ENCODE measurements at regions not wholly inside any gene's neighbourhood (a gene's known extent, or its start where the extent isn't known, plus 50 kb on each side); places are given as distances from the start of the nearest gene placed in this dataset.

DNA sequence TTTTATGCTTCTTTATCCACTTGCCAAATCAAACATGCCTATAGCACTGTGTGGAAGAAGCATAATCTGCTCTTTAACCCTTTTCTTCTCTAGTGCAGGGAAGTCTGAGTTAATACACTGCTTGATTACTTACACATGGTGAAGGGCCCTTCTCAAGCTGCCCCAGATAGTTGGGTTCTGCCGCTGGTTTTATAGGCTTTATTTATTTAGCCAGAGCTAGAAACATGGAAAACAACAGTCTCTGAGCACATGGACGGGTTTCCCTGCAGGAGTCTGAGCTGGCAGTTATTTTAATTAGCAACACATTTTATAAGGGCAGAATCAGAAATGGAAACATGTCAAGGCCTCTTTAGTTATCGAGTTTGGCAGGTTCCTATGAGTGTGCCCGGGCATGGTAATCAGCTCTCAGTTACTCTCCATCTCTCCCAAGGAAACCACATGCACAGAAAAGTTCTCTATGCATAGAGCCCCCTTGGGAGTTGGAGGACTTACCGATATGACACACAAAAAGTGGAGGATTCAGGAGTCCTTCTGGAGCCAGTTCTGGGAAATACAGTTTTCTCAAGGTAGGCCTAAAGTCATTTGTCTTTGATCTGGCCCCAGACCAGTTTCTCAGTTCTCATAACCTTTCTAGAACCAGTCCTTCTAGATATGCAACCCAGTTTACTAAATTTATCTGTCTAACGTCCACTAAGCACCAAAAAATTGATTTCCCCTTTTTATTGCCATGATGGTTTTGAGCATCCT, 564.8 kb downstream of the ACTL7B start:
- BruUV-seq (replicated peaks) = no TSS peak
- POLR2A ChIA-PET = interaction anchor here (0.6 kb wide), 1 partner anchor 801 kb away, joined by 5 read pairs; the partner anchor contains the start of gene KLF4
- H3K4me3 ChIP-seq (ENCODE audit: low read depth, low read length) = no peak overlapping the region

DNA sequence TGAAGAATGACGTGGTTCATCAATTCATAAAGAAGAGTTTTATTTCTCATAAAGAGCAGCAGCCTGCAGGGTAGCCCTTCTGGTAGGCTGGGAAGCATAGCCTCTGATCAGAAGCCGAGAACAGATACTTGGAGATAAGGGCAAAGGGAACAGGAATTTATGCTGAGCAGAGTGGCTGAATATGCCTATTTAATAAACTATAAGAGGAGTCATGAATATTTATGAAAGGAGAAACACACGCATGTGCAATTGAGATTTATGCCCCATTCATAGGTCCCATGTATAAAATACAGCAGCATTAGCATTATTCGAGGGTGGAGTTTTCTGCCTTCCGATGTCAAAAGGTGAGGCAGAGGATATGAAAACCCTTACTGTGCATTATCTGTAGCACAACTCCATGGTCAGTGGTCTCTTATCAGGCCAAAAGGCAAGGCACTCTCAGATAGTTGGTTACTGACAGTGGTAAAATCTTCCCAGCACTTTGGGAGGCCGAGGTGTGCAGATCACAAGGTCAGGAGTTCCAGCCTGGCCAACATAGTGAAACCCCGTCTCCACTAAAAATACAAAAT, 569.1 kb downstream of the ACTL7B start:
- no peaks in the 10 kb centered on the region for H3K36me3 ChIP-seq (ENCODE audit: control insufficient read depth, insufficient read depth, low read length)
- H3K9me3 ChIP-seq = no peaks in the 10 kb centered on the region
- H3K27me3 ChIP-seq (replicated peaks; ENCODE audit: control insufficient read depth, insufficient read depth, low read length) = no peaks in the 10 kb centered on the region
- no peak overlapping the region for H3K27ac Mint-ChIP-seq (ENCODE audit: unreplicated experiment)
- no TSS peak for BruUV-seq (replicated peaks)
- no peak overlapping the region for H3K4me3 ChIP-seq (ENCODE audit: low read depth, low read length)
- H3K27me3 Mint-ChIP-seq (ENCODE audit: insufficient read depth, unreplicated experiment) = no peaks in the 10 kb centered on the region
- POLR2A ChIA-PET = no interaction called here
- CTCF ChIA-PET = no interaction called here
- no peaks in the 10 kb centered on the region for H3K9me3 Mint-ChIP-seq (ENCODE audit: unreplicated experiment)
- intact Hi-C loops (cut with micrococcal nuclease; ENCODE audit: unreplicated experiment) = no loop called here
- no peaks in the 10 kb centered on the region for H3K4me1 Mint-ChIP-seq (ENCODE audit: low read depth, unreplicated experiment)
- H3K4me3 Mint-ChIP-seq (ENCODE audit: unreplicated experiment) = no peak overlapping the region
- TF ChIP-seq, protein P1, sequence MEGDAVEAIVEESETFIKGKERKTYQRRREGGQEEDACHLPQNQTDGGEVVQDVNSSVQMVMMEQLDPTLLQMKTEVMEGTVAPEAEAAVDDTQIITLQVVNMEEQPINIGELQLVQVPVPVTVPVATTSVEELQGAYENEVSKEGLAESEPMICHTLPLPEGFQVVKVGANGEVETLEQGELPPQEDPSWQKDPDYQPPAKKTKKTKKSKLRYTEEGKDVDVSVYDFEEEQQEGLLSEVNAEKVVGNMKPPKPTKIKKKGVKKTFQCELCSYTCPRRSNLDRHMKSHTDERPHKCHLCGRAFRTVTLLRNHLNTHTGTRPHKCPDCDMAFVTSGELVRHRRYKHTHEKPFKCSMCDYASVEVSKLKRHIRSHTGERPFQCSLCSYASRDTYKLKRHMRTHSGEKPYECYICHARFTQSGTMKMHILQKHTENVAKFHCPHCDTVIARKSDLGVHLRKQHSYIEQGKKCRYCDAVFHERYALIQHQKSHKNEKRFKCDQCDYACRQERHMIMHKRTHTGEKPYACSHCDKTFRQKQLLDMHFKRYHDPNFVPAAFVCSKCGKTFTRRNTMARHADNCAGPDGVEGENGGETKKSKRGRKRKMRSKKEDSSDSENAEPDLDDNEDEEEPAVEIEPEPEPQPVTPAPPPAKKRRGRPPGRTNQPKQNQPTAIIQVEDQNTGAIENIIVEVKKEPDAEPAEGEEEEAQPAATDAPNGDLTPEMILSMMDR (IDR thresholded peaks at IDR 0.05; ENCODE audit: insufficient read depth in 1 of 2, low read depth in 1 of 2, low read length in 1 of 2, severe bottlenecking in 1 of 2, unreplicated experiment in 1 of 2) = no peak
- no peaks in the 10 kb centered on the region for H3K4me1 ChIP-seq
- no peak for DNase-seq
- H3K36me3 Mint-ChIP-seq (ENCODE audit: insufficient read depth, unreplicated experiment) = no peaks in the 10 kb centered on the region

More for the DNA sequence above, 564.8 kb downstream of the ACTL7B start:
- no peaks in the 10 kb centered on the region for H3K27me3 Mint-ChIP-seq (ENCODE audit: insufficient read depth, unreplicated experiment)
- CTCF ChIA-PET = no interaction called here
- no peaks in the 10 kb centered on the region for H3K36me3 ChIP-seq (ENCODE audit: control insufficient read depth, insufficient read depth, low read length)
- H3K9me3 ChIP-seq = no peaks in the 10 kb centered on the region
- no peak for DNase-seq
- no peaks in the 10 kb centered on the region for H3K4me1 ChIP-seq
- TF ChIP-seq, protein P1 (IDR thresholded peaks at IDR 0.05; ENCODE audit: insufficient read depth in 1 of 2, low read depth in 1 of 2, low read length in 1 of 2, severe bottlenecking in 1 of 2, unreplicated experiment in 1 of 2) = no peak
- no peak overlapping the region for H3K27ac Mint-ChIP-seq (ENCODE audit: unreplicated experiment)
- H3K36me3 Mint-ChIP-seq (ENCODE audit: insufficient read depth, unreplicated experiment) = no peaks in the 10 kb centered on the region
- no peaks in the 10 kb centered on the region for H3K9me3 Mint-ChIP-seq (ENCODE audit: unreplicated experiment)
- H3K27me3 ChIP-seq (replicated peaks; ENCODE audit: control insufficient read depth, insufficient read depth, low read length) = no peaks in the 10 kb centered on the region
- no peak overlapping the region for H3K4me3 Mint-ChIP-seq (ENCODE audit: unreplicated experiment)
- no peaks in the 10 kb centered on the region for H3K4me1 Mint-ChIP-seq (ENCODE audit: low read depth, unreplicated experiment)
- intact Hi-C loops (cut with micrococcal nuclease; ENCODE audit: unreplicated experiment) = no loop called here

- Mint-ChIP-seq H3K27me3 (ENCODE audit: insufficient read depth, unreplicated experiment) (peaks cover 4% of the 10 kb centered on the region), H3K4me3 (ENCODE audit: unreplicated experiment) (no peak overlapping the region), H3K9me3 (ENCODE audit: unreplicated experiment) (no peaks in the 10 kb centered on the region), H3K27ac (ENCODE audit: unreplicated experiment) (no peak overlapping the region), H3K36me3 (ENCODE audit: insufficient read depth, unreplicated experiment) (no peaks in the 10 kb centered on the region), H3K4me1 (ENCODE audit: low read depth, unreplicated experiment) (no peaks in the 10 kb centered on the region)
- Histone ChIP-seq H3K4me3 (ENCODE audit: low read depth, low read length) (no peak overlapping the region), H3K4me1 (no peaks in the 10 kb centered on the region), H3K36me3 (ENCODE audit: control insufficient read depth, insufficient read depth, low read length) (no peaks in the 10 kb centered on the region), H3K9me3 (no peaks in the 10 kb centered on the region), H3K27me3 (replicated peaks; ENCODE audit: control insufficient read depth, insufficient read depth, low read length) (no peaks in the 10 kb centered on the region)
- TF ChIP-seq, protein P1 (IDR thresholded peaks at IDR 0.05; ENCODE audit: insufficient read depth in 1 of 2, low read depth in 1 of 2, low read length in 1 of 2, severe bottlenecking in 1 of 2, unreplicated experiment in 1 of 2) = no peak
- ChIA-PET CTCF (no interaction called here), POLR2A (no interaction called here)
- BruUV-seq (replicated peaks) = no TSS peak
- DNase-seq = no peak
- intact Hi-C loops (cut with micrococcal nuclease; ENCODE audit: unreplicated experiment) = no loop called here
Measured at GRCh38 chr9:108283696-108284095, 572.1 kb downstream of the ACTL7B start.

Data from Caco-2 (cell line).